ENCODE measurements at regions not wholly inside any gene's neighbourhood (a gene's known extent, or its start where the extent isn't known, plus 50 kb on each side); places are given as distances from the start of the nearest gene placed in this dataset.

DNA sequence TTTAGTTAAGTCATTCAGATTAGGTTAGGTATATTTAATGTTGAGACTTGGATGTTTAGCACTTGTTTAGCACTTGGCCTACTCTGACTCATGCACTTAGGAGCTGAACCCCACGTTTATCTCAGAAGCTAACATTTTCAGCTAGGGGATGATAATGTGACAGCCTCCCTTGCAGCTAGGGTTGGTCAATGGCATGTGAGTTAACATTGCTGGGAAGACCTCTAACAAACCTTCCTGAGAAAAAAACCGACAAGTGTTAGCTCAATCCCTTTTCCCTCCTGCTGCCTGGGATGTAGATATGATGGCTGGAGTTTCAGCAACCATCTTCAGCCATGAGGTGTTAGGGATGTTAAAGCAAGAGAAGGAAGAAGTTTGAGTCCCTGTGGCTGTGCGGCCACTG is 185.0 kb upstream of the FOXF1 start:
- Histone ChIP-seq H3K9ac (ENCODE audit: low read depth, low read length) (no peak overlapping the region), H3K4me1 (ENCODE audit: insufficient read depth, low read length) (no peaks in the 10 kb centered on the region), H3K36me3 (ENCODE audit: insufficient read depth, low read length) (no peaks in the 10 kb centered on the region), H3K9me3 (ENCODE audit: control insufficient read depth, insufficient read depth, low read length) (peaks cover 4% of the 10 kb centered on the region)

DNA sequence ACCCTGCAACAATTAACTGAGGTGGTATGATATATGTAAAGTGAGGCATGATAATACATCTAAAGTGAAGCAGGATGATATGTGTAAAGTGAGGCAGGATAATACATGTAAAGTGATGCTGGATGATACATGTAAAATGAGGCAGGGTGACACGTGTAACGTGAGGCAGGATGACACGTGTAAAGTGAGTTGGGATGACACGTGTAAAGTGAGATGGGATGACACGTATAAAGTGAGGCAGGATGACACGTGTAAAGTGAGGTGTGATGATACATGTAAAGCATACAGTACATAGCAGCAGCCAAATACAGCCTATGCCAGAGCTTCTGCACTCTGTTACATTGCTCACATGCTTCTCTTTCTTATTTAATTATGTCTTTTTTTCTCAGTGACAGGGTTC is 184.4 kb upstream of the FOXF1 start:
- Histone ChIP-seq H3K9me3 (ENCODE audit: control insufficient read depth, insufficient read depth, low read length) (peaks cover 4% of the 10 kb centered on the region), H3K36me3 (ENCODE audit: insufficient read depth, low read length) (no peaks in the 10 kb centered on the region), H3K9ac (ENCODE audit: low read depth, low read length) (no peak overlapping the region), H3K4me1 (ENCODE audit: insufficient read depth, low read length) (no peaks in the 10 kb centered on the region)

DNA sequence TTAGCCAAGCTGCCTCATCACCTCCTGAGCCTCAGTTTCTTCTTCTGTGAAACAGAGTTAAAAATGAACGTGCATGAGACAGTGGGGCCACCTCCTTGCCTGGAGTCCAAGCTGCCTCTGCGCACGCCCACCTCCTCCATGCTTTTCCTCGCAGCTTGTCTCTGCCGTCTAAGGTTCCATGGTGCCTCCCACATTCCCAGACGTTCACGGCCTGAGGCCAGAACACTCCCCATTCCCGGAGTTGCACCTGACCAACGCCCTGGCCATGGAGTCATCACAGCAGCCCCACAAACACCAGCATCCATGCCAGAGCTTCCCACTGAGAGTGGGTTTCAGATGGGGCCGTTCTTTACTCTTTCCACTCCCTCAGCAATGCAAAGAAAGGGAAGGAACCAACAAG is 183.0 kb upstream of the FOXF1 start:
- peaks cover 4% of the 10 kb centered on the region for H3K9me3 ChIP-seq (ENCODE audit: control insufficient read depth, insufficient read depth, low read length)
- H3K9ac ChIP-seq (ENCODE audit: low read depth, low read length): no peak overlapping the region
- no peaks in the 10 kb centered on the region for H3K36me3 ChIP-seq (ENCODE audit: insufficient read depth, low read length)
- H3K4me1 ChIP-seq (ENCODE audit: insufficient read depth, low read length): no peaks in the 10 kb centered on the region

DNA sequence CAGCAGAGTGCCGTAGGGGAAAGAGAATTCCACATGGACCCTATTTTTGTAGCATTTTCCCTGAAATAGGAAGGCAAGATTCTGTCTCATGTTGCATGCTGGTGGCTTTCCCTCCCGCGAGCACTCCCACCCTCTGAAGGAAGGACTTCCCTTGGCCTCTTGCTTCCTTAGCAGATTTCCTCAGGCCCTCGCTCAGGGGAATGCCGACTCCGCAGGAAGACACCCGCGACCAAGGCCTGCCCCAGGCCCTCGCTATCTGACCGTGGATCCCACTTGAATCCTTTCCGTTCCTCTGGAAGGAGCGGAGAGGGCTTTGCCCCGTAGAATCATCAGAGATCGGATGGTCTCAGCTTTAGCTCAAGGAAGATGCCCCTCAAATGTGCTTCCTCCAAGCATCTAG is 179.4 kb upstream of the FOXF1 start:
- no peaks in the 10 kb centered on the region for H3K4me1 ChIP-seq (ENCODE audit: insufficient read depth, low read length)
- H3K36me3 ChIP-seq (ENCODE audit: insufficient read depth, low read length): no peaks in the 10 kb centered on the region
- no peaks in the 10 kb centered on the region for H3K9me3 ChIP-seq (ENCODE audit: control insufficient read depth, insufficient read depth, low read length)
- H3K9ac ChIP-seq (ENCODE audit: low read depth, low read length): no peak overlapping the region

DNA sequence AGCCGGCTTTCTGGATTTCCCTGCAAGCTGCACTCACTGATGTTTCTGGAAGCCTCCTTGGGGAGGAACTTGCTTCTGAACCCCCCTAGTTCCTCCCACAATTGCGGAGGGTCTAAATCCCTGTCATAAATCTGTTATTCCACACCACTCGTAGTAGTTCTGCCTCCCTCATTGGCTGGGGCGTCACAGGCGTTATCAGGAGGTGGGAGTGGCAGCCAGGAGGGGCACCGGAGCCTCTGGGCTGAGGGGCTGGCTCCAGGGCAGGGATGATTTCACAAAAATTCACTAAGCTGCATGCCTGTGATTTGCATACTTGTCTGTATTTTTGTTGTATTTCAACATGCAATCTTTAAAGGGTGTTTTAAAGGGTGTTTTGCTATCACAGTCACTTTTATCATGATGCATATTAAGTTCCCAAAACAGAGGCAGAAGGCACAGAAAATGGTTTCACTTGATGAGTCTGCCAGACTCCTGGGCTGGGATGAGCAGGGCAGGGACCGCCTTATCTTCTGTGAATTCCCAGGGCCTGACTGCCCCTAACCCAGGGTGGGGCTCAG is 176.2 kb upstream of the FOXF1 start:
- Histone ChIP-seq H3K4me1 (ENCODE audit: insufficient read depth, low read length) (no peaks in the 10 kb centered on the region), H3K9ac (ENCODE audit: low read depth, low read length) (no peak overlapping the region), H3K36me3 (ENCODE audit: insufficient read depth, low read length) (no peaks in the 10 kb centered on the region), H3K9me3 (ENCODE audit: control insufficient read depth, insufficient read depth, low read length) (no peaks in the 10 kb centered on the region)

DNA sequence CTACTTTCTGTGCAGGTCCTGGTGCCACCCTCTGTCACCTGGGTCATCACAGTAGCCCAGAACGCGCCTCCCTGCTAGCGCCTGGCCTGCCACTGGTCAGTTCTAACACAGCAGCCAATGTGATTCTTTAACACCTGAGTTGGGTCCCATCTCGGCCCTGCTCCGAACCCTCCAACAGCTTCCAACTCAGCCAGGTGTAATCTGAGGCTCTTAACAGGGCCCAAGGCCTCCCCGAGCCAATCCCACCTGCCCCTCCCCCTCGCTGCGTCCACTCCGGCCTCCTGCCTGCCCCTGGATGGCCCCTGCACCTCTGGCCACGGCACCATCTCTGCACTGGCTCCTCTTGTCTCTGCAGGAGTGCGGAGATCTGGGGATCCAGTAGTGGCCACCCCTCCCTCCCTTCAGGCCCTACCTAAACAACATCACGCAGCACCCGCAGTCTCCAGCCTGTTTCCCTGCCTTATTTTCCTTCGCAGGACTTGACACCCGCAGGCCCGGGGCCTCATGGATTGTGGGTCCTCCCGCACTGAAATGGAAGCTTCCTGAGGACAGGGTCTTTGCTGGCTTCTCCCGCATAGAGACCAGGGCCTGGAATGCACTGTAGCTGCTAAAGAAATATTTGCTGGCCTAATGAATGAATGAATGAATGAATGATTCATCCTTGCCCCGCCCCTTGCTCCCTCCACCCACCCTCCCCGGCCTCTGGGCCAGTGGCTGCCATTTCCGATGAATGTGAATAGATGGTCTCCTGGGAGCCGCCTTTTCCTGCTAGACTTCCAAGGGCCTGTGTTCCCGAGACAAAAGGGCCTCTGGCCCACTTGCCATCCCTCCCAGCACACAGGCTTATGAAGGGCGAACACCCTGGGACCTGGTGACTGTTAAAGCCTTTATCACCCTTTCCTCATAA is 174.8 kb upstream of the FOXF1 start:
- H3K4me1 ChIP-seq (ENCODE audit: insufficient read depth, low read length): no peaks in the 10 kb centered on the region
- no peak overlapping the region for H3K9ac ChIP-seq (ENCODE audit: low read depth, low read length)
- H3K9me3 ChIP-seq (ENCODE audit: control insufficient read depth, insufficient read depth, low read length): no peaks in the 10 kb centered on the region
- H3K36me3 ChIP-seq (ENCODE audit: insufficient read depth, low read length): no peaks in the 10 kb centered on the region

DNA sequence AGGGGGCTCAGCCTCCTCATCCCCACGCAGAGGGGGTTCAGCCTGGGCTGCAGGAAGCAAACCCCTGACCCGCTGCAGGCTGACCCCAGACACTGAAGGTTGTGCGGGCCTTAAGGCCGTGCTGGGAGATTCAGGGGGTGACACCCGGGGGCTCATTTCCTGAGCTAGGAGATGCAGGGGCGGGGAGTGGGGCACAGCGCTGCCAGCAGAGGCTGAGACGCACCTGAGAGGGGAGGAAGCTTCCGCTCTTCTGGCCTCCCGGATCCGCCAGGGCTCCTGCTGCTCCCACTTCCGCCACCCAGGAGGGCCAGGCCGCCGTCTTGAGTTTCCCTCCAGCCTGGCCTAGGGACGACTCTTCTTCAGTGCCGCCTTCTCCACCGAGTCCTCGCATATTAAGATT is 173.2 kb upstream of the FOXF1 start:
- Histone ChIP-seq H3K36me3 (ENCODE audit: insufficient read depth, low read length) (no peaks in the 10 kb centered on the region), H3K9ac (ENCODE audit: low read depth, low read length) (no peak overlapping the region), H3K4me1 (ENCODE audit: insufficient read depth, low read length) (peaks cover 6% of the 10 kb centered on the region; the same call in 1 of the 2 replicates), H3K9me3 (ENCODE audit: control insufficient read depth, insufficient read depth, low read length) (no peaks in the 10 kb centered on the region)

DNA sequence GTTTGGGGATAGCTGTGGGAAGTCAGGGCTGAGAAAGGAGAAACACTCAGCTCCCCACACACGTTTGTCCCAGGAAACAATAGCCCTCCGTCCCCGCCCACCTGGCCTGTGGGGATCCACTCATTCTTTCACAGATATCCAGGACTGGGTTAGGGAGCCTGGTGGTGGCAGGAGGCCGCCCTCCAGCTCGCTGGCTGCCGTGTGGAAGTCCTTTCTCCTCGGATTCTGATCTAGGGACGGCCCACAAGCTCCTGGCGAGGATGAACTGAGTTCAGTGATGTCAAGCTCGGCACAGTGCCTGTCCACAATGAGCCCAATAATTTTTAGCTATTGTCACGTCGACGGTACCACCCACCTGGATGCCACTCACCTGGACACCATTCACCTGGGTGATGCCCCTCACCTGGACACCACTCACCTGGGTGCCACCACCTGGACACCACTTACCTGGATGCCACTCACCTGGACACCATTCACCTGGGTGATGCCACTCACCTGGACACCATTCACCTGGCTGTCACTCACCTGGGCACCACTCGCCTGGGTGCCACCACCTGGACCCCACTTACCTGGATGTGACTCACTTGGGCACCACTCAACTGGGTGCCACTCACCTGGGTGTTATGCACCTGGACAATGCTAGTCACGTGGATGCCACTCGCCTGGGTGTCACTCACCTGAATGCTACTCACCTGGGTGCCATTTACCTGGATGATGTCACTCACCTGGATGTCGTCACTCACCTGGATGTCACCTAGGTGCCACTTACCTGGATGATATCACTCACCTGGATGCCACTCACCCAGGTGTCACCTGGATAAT is 172.5 kb upstream of the FOXF1 start:
- H3K4me1 ChIP-seq (ENCODE audit: insufficient read depth, low read length): peaks cover 6% of the 10 kb centered on the region; the same call in 1 of the 2 replicates
- no peaks in the 10 kb centered on the region for H3K9me3 ChIP-seq (ENCODE audit: control insufficient read depth, insufficient read depth, low read length)
- no peaks in the 10 kb centered on the region for H3K36me3 ChIP-seq (ENCODE audit: insufficient read depth, low read length)
- no peak overlapping the region for H3K9ac ChIP-seq (ENCODE audit: low read depth, low read length)

DNA sequence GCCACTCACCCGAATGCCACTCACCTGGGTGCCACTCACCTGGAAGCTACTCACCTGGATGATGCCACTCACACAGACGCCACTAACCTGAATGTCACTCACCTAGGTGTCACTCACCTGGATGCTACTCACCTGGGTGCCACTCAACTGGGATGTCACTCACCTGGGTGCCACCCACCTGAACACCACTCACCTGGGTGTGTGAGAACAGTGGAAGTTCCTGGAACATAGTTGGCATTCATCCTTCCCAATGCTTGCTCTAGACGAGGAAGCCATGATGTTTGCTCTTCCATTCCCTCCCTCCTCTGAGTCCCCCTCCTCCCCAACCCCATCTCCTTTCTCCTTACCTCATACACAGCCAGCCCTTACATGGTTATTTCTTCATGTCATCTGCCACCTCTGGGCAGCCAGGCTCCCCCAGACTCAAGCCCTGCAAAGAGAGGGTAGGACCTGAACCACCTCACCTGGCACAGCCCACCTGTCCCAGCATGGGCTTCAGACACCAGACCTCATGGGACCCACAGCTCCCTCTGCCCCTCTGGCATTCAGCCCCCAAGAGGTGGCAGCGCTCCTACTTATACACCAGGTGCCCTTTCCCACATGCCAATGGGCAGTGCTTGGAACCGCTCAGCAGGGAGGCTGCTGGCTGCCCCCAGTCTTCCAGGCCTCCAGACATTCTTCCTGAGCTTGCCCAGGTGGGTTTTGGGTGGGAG is 171.8 kb upstream of the FOXF1 start:
- H3K9me3 ChIP-seq (ENCODE audit: control insufficient read depth, insufficient read depth, low read length): no peaks in the 10 kb centered on the region
- peaks cover 12% of the 10 kb centered on the region; the same call in 1 of the 2 replicates for H3K4me1 ChIP-seq (ENCODE audit: insufficient read depth, low read length)
- no peak overlapping the region for H3K9ac ChIP-seq (ENCODE audit: low read depth, low read length)
- no peaks in the 10 kb centered on the region for H3K36me3 ChIP-seq (ENCODE audit: insufficient read depth, low read length)

DNA sequence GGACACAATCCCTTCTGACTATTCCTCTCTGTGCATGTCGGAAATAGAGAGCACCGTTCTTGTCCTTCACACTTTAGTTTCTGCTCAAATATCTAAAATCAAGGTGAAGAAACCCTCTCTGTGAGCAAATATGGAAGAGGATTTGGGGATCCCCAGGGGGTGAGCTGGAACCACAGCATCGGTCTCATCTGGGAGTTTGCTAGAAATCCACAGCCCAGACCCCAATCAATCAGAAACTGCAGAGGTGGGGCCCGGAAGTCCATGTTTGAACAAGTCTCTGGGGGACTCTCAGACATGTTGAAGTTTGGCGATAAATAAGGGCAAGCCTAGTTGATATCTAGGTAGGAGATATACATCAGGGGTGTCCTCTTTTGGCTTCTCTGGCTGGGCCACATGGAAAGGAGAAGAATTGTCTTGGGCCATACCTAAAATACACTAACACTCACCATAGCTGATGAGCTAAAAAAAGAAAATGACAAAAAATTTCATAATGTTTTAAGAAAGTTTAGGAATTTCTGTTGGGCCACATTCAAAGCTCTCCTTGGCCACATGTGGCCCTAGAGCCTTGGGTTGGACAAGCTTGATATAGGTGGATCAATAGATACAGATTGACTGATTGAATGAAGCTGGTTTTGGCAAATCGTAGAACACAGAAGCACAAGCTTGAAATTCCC is 168.0 kb upstream of the FOXF1 start:
- Histone ChIP-seq H3K4me1 (ENCODE audit: insufficient read depth, low read length) (peaks cover 26% of the 10 kb centered on the region; the same call in 1 of the 2 replicates), H3K36me3 (ENCODE audit: insufficient read depth, low read length) (no peaks in the 10 kb centered on the region), H3K9ac (ENCODE audit: low read depth, low read length) (no peak overlapping the region), H3K9me3 (ENCODE audit: control insufficient read depth, insufficient read depth, low read length) (no peaks in the 10 kb centered on the region)

DNA sequence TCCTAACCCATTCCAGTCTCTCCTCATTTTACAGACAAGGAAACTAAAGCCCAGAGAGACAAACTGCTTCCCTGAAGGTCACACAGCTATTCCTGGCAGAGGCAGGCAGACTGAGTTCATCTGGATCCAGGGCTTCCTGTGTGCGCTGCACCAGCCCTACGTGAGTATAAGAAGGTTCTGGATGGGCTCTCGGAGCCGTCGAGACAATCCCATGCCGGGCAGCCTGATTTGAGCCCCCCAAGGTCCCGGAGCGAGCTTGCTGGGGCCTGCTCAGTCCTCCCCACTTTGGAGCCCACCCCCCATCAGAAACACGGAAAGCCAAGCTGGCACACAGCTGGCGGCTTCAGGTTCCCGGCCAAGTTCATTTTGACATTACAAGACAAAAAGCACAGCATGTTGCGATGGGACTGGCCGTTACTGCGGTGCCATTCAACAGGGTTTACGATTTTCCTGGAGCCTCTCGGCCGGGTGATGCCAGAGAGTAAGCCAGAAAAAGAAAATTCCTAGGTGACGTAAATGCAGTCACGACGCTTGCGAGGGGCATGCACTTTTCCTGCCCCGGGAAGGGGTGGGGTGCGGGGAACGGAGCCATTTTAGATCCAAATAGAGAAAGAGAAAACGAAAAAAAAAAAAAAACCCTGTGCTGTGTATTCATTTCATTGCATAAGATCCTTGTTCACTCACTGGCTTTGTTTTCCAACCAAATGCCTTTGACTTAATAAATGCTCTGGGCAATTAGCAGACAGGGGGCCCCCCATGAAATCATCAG is 167.1 kb upstream of the FOXF1 start:
- Histone ChIP-seq H3K36me3 (ENCODE audit: insufficient read depth, low read length) (no peaks in the 10 kb centered on the region), H3K9ac (ENCODE audit: low read depth, low read length) (no peak overlapping the region), H3K4me1 (ENCODE audit: insufficient read depth, low read length) (peaks cover 26% of the 10 kb centered on the region; the same call in 1 of the 2 replicates), H3K9me3 (ENCODE audit: control insufficient read depth, insufficient read depth, low read length) (no peaks in the 10 kb centered on the region)

DNA sequence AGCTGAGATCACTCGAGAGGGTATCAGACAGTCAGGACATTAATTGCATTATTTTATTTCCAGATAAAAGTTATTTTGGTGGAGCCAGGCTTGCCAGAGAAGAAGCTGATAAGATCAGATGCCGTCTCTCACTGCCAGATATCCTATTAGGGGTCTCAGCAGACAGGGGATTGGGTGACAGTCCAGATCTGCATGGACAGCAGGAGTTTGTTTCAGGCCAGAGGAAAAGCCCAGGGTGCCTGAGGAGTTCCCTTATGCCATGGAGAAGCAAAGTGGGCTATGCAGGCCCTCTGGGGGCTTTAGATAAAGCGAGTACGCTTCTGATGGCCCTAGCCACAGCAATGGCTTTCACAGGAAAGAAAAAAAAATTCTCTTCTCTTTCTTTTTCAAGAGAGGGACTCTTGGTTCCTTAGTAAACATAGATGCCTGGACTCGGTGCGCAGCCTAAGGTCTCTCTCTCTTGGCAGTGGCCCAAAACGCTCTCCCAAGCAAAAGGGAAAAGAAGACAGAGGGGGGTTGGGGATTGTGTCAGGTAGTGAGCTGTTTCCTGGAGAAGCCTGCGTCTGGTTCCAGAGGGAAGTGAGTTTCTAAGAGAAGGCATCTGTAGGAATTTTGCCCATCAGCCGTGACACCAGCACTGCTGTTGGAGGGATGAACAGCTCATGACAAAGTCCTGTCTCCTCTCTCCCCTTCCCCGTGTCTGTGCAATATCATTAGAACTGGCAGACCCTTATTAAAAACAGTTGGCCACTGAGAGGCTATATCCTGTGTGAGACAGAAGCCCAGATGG is 166.3 kb upstream of the FOXF1 start:
- H3K9me3 ChIP-seq (ENCODE audit: control insufficient read depth, insufficient read depth, low read length): no peaks in the 10 kb centered on the region
- H3K36me3 ChIP-seq (ENCODE audit: insufficient read depth, low read length): no peaks in the 10 kb centered on the region
- peaks cover 26% of the 10 kb centered on the region; the same call in 1 of the 2 replicates for H3K4me1 ChIP-seq (ENCODE audit: insufficient read depth, low read length)
- no peak overlapping the region for H3K9ac ChIP-seq (ENCODE audit: low read depth, low read length)

DNA sequence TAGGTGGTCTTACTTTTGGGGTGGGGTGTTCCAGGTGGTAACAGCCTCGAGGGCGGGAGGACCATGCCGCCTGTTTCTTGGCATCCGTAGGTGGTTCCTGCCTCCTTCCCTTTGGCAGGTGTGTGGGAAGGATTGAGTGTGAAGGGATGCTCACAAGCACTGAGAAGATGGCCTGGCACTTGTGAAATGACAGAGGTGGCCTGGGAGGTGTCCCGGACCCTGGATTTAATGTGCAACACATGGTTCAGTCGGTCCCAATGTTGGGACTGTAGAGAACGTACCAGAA is 165.8 kb upstream of the FOXF1 start:
- H3K9ac ChIP-seq (ENCODE audit: low read depth, low read length): no peak overlapping the region
- peaks cover 26% of the 10 kb centered on the region; the same call in 1 of the 2 replicates for H3K4me1 ChIP-seq (ENCODE audit: insufficient read depth, low read length)
- H3K9me3 ChIP-seq (ENCODE audit: control insufficient read depth, insufficient read depth, low read length): no peaks in the 10 kb centered on the region
- no peaks in the 10 kb centered on the region for H3K36me3 ChIP-seq (ENCODE audit: insufficient read depth, low read length)

Measured in ES-I3 (cell line).